IMR-90 (cell line): ENCODE measurements at regions not wholly inside any gene's neighbourhood (a gene's known extent, or its start where the extent isn't known, plus 50 kb on each side); places are given as distances from the start of the nearest gene placed in this dataset.

Experiments
- ATAC-seq: fragments of 200-7000 bp; cut with Tn5 transposase; 2 replicates; pipeline ENCODE4 v1.9.1; 2020; ENCODE audit warnings: low read depth, mild to moderate bottlenecking, moderate library complexity
- BruUV-seq: library from RNA; stranded (reverse); fragments of 400-500 nt; replicated peaks from 2 replicates; lab custom pipeline; 2021; lab: Mats Ljungman, UMichigan
- CTCF ChIA-PET: fragments of 300-600 bp; formaldehyde crosslinking; extraction: SDS; loops from one replicate; lab custom pipeline; 2021; ENCODE audit warnings: antibody characterized with exemption; lab: Yijun Ruan, JAX
- POLR2A ChIA-PET: fragments of 300-600 bp; sonication (Branson Sonifier 250); formaldehyde crosslinking; loops from one replicate; lab custom pipeline; 2022; ENCODE audit warnings: antibody characterized with exemption; ENCODE audit not compliant: unreplicated experiment; lab: Charles Lee
- DNase-seq: peaks from one replicate; pipeline ENCODE4 v3.0.0; 2013
- H2AFZ ChIP-seq: replicated peaks from 2 replicates; pipeline ENCODE3; 2013; ENCODE audit warnings: low read length, mild to moderate bottlenecking; ENCODE audit not compliant: poor library complexity
- H2AK5ac ChIP-seq: 2 replicates; pipeline ENCODE4 v1.6.1; 2013; ENCODE audit warnings: low read depth, low read length, inconsistent platforms
- H2AK9ac ChIP-seq: replicated peaks from 2 replicates; pipeline ENCODE3; 2013; ENCODE audit warnings: mild to moderate bottlenecking, low read depth, low read length, moderate library complexity; ENCODE audit not compliant: poor library complexity
- H2BK120ac ChIP-seq: 2 replicates; pipeline ENCODE4 v1.6.1; 2013; ENCODE audit warnings: low read depth, low read length, inconsistent platforms
- H2BK15ac ChIP-seq: 3 replicates; pipeline ENCODE4 v1.6.1; 2013; ENCODE audit warnings: low read depth, low read length, inconsistent platforms
- H2BK20ac ChIP-seq: 2 replicates; pipeline ENCODE4 v1.6.1; 2013; ENCODE audit warnings: low read depth, mild to moderate bottlenecking, inconsistent platforms, low read length, moderate library complexity
- H2BK5ac ChIP-seq: 2 replicates; pipeline ENCODE4 v1.6.1; 2013; ENCODE audit warnings: mild to moderate bottlenecking, low read depth, low read length, inconsistent platforms; ENCODE audit not compliant: poor library complexity, severe bottlenecking
- H3K14ac ChIP-seq: replicated peaks from 2 replicates; pipeline ENCODE4 v1.6.1; 2013; ENCODE audit warnings: low read depth, low read length, inconsistent platforms
- H3K18ac ChIP-seq: 2 replicates; pipeline ENCODE4 v1.6.1; 2013; ENCODE audit warnings: low read depth, low read length, control low read depth
- H3K23ac ChIP-seq: 2 replicates; pipeline ENCODE4 v1.6.1; 2013; ENCODE audit warnings: low read depth, low read length, inconsistent platforms
- H3K27ac ChIP-seq: 2 replicates; pipeline ENCODE4 v1.5.1; 2013; ENCODE audit warnings: mild to moderate bottlenecking, control low read depth, low read length; ENCODE audit not compliant: insufficient read depth
- H3K27me3 ChIP-seq: 2 replicates; pipeline ENCODE4 v1.6.1; 2013; ENCODE audit warnings: low read length; ENCODE audit not compliant: control insufficient read depth, insufficient read depth
- H3K36me3 ChIP-seq: 2 replicates; pipeline ENCODE4 v1.6.1; 2013; ENCODE audit warnings: low read length, mixed read lengths; ENCODE audit not compliant: control insufficient read depth, insufficient read depth
- H3K4ac ChIP-seq: 2 replicates; pipeline ENCODE4 v1.6.1; 2013; ENCODE audit warnings: low read depth, low read length, inconsistent platforms
- H3K4me1 ChIP-seq: 2 replicates; pipeline ENCODE4 v1.6.1; 2013; ENCODE audit warnings: low read length, mixed read lengths; ENCODE audit not compliant: control insufficient read depth, insufficient read depth
- H3K4me2 ChIP-seq: 2 replicates; pipeline ENCODE4 v1.6.1; 2013; ENCODE audit warnings: low read depth, mild to moderate bottlenecking, control low read depth, low read length, moderate library complexity
- H3K4me3 ChIP-seq: 2 replicates; pipeline ENCODE4 v1.5.1; 2013; ENCODE audit warnings: low read depth, mild to moderate bottlenecking, control low read depth, low read length, moderate library complexity; ENCODE audit not compliant: insufficient read depth
- H3K56ac ChIP-seq: 2 replicates; pipeline ENCODE4 v1.6.1; 2013; ENCODE audit warnings: low read length, inconsistent platforms; ENCODE audit not compliant: insufficient read depth; ENCODE audit errors: extremely low read depth
- H3K79me1 ChIP-seq, 2 experiments: 2 replicates each; pipeline ENCODE4 v1.6.1; 2013; ENCODE audit warnings: low read length in 2 of 2, inconsistent platforms in 1 of 2, low read depth in 1 of 2
- H3K9ac ChIP-seq: 2 replicates; pipeline ENCODE4 v1.6.1; 2013; ENCODE audit warnings: low read depth, low read length, control low read depth
- H3K9me1 ChIP-seq: 2 replicates; pipeline ENCODE4 v1.6.1; 2013; ENCODE audit warnings: low read length, inconsistent platforms; ENCODE audit not compliant: insufficient read depth
- H3K9me3 ChIP-seq: 2 replicates; pipeline ENCODE4 v1.6.1; 2013; ENCODE audit warnings: low read length; ENCODE audit not compliant: control insufficient read depth, insufficient read depth
- H4K20me1 ChIP-seq: 2 replicates; pipeline ENCODE4 v1.6.1; 2013; ENCODE audit warnings: low read length, inconsistent platforms; ENCODE audit not compliant: insufficient read depth
- H4K5ac ChIP-seq: 2 replicates; pipeline ENCODE4 v1.6.1; 2013; ENCODE audit warnings: mild to moderate bottlenecking, low read depth, low read length, control low read depth
- H4K8ac ChIP-seq, 2 experiments: 2 replicates each; pipeline ENCODE4 v1.6.1; 2013; ENCODE audit warnings: low read depth in 2 of 2, low read length in 2 of 2, control low read depth in 1 of 2, inconsistent platforms in 1 of 2
- H4K91ac ChIP-seq: 2 replicates; pipeline ENCODE4 v1.6.1; 2013; ENCODE audit warnings: low read depth, low read length, inconsistent platforms; ENCODE audit not compliant: insufficient read depth
- BHLHE40 ChIP-seq: fragments of 150-350 bp; IDR thresholded peaks from 2 replicates; pipeline ENCODE4 v1.6.1; 2016; ENCODE audit warnings: mild to moderate bottlenecking, low read depth, low read length
- CEBPB ChIP-seq: IDR thresholded peaks from 2 replicates; pipeline ENCODE4 v1.6.1; 2012; ENCODE audit warnings: low read depth, low read length, improper control_type of control experiment
- CHD1 ChIP-seq: IDR thresholded peaks from 2 replicates; pipeline ENCODE4 v1.6.1; 2012; ENCODE audit warnings: low read depth, low read length, improper control_type of control experiment
- FOS ChIP-seq: fragments of 150-350 bp; IDR thresholded peaks from 2 replicates; pipeline ENCODE4 v1.6.1; 2016; ENCODE audit warnings: low read depth, low read length
- MAZ ChIP-seq: IDR thresholded peaks from 2 replicates; pipeline ENCODE4 v1.6.1; 2012; ENCODE audit warnings: low read depth, mild to moderate bottlenecking, low read length, improper control_type of control experiment, moderate library complexity, borderline replicate concordance
- MXI1 ChIP-seq: IDR thresholded peaks from 2 replicates; pipeline ENCODE4 v1.6.1; 2012; ENCODE audit warnings: low read depth, mild to moderate bottlenecking, low read length, moderate library complexity, borderline replicate concordance
- NFE2L2 ChIP-seq: fragments of 150-350 bp; IDR thresholded peaks from 2 replicates; pipeline ENCODE4 v1.6.1; 2016; ENCODE audit warnings: low read depth, mild to moderate bottlenecking, low read length
- RAD21 ChIP-seq: IDR thresholded peaks from 2 replicates; pipeline ENCODE4 v1.6.1; 2012; ENCODE audit warnings: low read length, improper control_type of control experiment
- RCOR1 ChIP-seq: IDR thresholded peaks from 2 replicates; pipeline ENCODE4 v1.6.1; 2012; ENCODE audit warnings: mild to moderate bottlenecking, low read length, improper control_type of control experiment; ENCODE audit not compliant: insufficient replicate concordance
- RFX5 ChIP-seq: IDR thresholded peaks from 2 replicates; pipeline ENCODE4 v1.8.0; 2012; ENCODE audit warnings: low read depth, mild to moderate bottlenecking, low read length, moderate library complexity
- SMC3 ChIP-seq: fragments of 150-350 bp; IDR thresholded peaks from 2 replicates; pipeline ENCODE4 v1.6.1; 2016; ENCODE audit warnings: low read depth, mild to moderate bottlenecking, antibody characterized with exemption, low read length, moderate library complexity
- WGBS, 2 experiments: methylation state at CpG; one replicate each; pipeline versions ENCODE4 v1.1.5 to v1.1.7; 2013; ENCODE audit warnings: missing lambda C conversion rate in 2 of 2; ENCODE audit not compliant: insufficient read length in 1 of 2; ENCODE audit errors: extremely low coverage in 2 of 2; 5-methylcytosine and 5-hydroxymethylcytosine counted together
- dilution Hi-C: fragments of 300-500 bp; cut with HindIII; formaldehyde crosslinking; loops from one replicate; pipeline ENCODE4 v1.14.3; 2018; ENCODE audit warnings: low sequenced_read_pairs; ENCODE audit not compliant: unreplicated experiment
- in situ Hi-C: fragments of 300-500 bp; cut with MboI; formaldehyde crosslinking; loops from 3 replicates; pipeline ENCODE4 v1.14.3; 2019; ENCODE audit warnings: low sequenced_read_pairs, inconsistent platforms, mixed read lengths
- intact Hi-C: fragments of 100-400 bp; cut with micrococcal nuclease; formaldehyde crosslinking; loops from 2 replicates; pipeline ENCODE4 v1.10.0; 2022
- TF ChIP-seq, protein P1 (sequence below): conservative IDR thresholded peaks from 2 replicates; pipeline ENCODE4 v1.5.1; 2012; ENCODE audit warnings: mild to moderate bottlenecking, low read depth, low read length, improper control_type of control experiment
- TF ChIP-seq, protein P2 (sequence below): fragments of 150-350 bp; IDR thresholded peaks from 2 replicates; pipeline ENCODE4 v1.6.1; 2017; ENCODE audit warnings: mild to moderate bottlenecking, antibody characterized with exemption, low read length, low read depth
- TF ChIP-seq, protein P3 (sequence below): fragments of 150-350 bp; IDR thresholded peaks from 2 replicates; pipeline ENCODE4 v1.6.1; 2016; ENCODE audit warnings: low read depth, mild to moderate bottlenecking, low read length, moderate library complexity, borderline replicate concordance

DNA sequence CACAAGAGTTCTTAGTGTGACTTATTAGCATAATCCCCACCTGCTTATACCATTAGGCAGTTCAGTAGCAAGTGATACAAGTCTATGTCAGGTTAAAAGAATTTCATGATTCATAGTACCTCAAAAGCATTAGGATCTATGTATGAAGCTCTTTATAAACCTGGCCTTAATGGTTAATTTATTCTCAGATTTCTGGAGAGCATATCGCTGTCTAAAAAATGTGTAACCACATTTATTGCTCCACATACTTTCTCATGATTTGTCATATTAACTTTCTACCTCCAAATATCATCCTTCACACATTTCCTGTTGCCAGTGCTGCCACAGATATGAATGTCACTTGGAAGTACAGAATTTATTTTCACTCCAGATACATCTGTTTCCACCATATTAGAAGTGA is 332.8 kb upstream of the MAP2 start:
- Histone ChIP-seq H2AK9ac (no peak overlapping the region), H3K18ac (no peak overlapping the region), H2BK120ac (no peak overlapping the region), H2BK20ac (no peak overlapping the region), H3K4me3 (no peak overlapping the region), H4K5ac (no peak overlapping the region), H3K27me3 (no peaks in the 10 kb centered on the region), H3K4me2 (no peak overlapping the region), H2BK15ac (no peak overlapping the region), H2BK5ac (no peak overlapping the region), H3K27ac (no peak overlapping the region), H3K36me3 (no peaks in the 10 kb centered on the region), H4K8ac (no peak overlapping the region), H2AFZ (no peak overlapping the region), H4K91ac (no peak overlapping the region), H3K4me1 (no peaks in the 10 kb centered on the region), H4K20me1 (no peaks in the 10 kb centered on the region), H3K9ac (no peak overlapping the region), H3K56ac (no peak overlapping the region), H3K9me1 (no peaks in the 10 kb centered on the region), H3K79me1 (no peaks in the 10 kb centered on the region), H2AK5ac (no peak overlapping the region), H3K4ac (no peak overlapping the region), H3K9me3 (peaks cover 8% of the 10 kb centered on the region), H3K23ac (no peak overlapping the region), H3K14ac (no peak overlapping the region)
- BruUV-seq: no TSS peak
- TF ChIP-seq CHD1 (no peak), RAD21 (no peak), NFE2L2 (no peak), FOS (no peak), BHLHE40 (no peak), RFX5 (no peak), SMC3 (no peak), CEBPB (no peak), MXI1 (no peak), MAZ (no peak), RCOR1 (no peak)
- TF ChIP-seq, protein P1, sequence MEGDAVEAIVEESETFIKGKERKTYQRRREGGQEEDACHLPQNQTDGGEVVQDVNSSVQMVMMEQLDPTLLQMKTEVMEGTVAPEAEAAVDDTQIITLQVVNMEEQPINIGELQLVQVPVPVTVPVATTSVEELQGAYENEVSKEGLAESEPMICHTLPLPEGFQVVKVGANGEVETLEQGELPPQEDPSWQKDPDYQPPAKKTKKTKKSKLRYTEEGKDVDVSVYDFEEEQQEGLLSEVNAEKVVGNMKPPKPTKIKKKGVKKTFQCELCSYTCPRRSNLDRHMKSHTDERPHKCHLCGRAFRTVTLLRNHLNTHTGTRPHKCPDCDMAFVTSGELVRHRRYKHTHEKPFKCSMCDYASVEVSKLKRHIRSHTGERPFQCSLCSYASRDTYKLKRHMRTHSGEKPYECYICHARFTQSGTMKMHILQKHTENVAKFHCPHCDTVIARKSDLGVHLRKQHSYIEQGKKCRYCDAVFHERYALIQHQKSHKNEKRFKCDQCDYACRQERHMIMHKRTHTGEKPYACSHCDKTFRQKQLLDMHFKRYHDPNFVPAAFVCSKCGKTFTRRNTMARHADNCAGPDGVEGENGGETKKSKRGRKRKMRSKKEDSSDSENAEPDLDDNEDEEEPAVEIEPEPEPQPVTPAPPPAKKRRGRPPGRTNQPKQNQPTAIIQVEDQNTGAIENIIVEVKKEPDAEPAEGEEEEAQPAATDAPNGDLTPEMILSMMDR: no peak
- TF ChIP-seq, protein P2, sequence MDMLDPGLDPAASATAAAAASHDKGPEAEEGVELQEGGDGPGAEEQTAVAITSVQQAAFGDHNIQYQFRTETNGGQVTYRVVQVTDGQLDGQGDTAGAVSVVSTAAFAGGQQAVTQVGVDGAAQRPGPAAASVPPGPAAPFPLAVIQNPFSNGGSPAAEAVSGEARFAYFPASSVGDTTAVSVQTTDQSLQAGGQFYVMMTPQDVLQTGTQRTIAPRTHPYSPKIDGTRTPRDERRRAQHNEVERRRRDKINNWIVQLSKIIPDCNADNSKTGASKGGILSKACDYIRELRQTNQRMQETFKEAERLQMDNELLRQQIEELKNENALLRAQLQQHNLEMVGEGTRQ: no peak
- TF ChIP-seq, protein P3, sequence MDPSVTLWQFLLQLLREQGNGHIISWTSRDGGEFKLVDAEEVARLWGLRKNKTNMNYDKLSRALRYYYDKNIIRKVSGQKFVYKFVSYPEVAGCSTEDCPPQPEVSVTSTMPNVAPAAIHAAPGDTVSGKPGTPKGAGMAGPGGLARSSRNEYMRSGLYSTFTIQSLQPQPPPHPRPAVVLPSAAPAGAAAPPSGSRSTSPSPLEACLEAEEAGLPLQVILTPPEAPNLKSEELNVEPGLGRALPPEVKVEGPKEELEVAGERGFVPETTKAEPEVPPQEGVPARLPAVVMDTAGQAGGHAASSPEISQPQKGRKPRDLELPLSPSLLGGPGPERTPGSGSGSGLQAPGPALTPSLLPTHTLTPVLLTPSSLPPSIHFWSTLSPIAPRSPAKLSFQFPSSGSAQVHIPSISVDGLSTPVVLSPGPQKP: no peak
- no peak for DNase-seq
- ChIA-PET CTCF (interaction anchor here (0.5 kb wide), 1 partner anchor 71 kb away, joined by 3 read pairs; no protein-coding TSS in a partner anchor), POLR2A (no interaction called here)
- dilution Hi-C loops: no loop called here
- in situ Hi-C loops: no loop called here
- no peak for ATAC-seq
- no CpG with 5 or more reads among the region's 1 CpG for WGBS, 2 experiments
- intact Hi-C loops: no loop called here
